Brain microvascular endothelial cell (primary cell): ENCODE measurements at regions not wholly inside any gene's neighbourhood (a gene's known extent, or its start where the extent isn't known, plus 50 kb on each side); places are given as distances from the start of the nearest gene placed in this dataset.

Source experiments
- DNase-seq: peaks from one replicate; pipeline ENCODE4 v3.0.0-alpha.2; 2020
- H3K27ac ChIP-seq: fragments of 250-450 bp; sonication (Bioruptor Pico); 2 replicates; pipeline ENCODE4 v1.5.1; 2020; ENCODE audit warnings: mild to moderate bottlenecking, moderate library complexity
- H3K27me3 ChIP-seq: fragments of 250-450 bp; sonication (Bioruptor Pico); replicated peaks from 2 replicates; pipeline ENCODE4 v1.5.1; 2020; ENCODE audit warnings: mild to moderate bottlenecking
- H3K36me3 ChIP-seq: fragments of 250-450 bp; sonication (Bioruptor Pico); replicated peaks from 2 replicates; pipeline ENCODE4 v1.5.1; 2020; ENCODE audit warnings: mild to moderate bottlenecking
- H3K4me3 ChIP-seq: 2 replicates; pipeline ENCODE4 v1.5.1; 2011; ENCODE audit warnings: low read depth, mild to moderate bottlenecking, control low read depth, low read length, moderate library complexity
- CTCF ChIP-seq: IDR thresholded peaks from 2 replicates; pipeline ENCODE4 v1.5.1; 2011; ENCODE audit warnings: low read depth, mild to moderate bottlenecking, moderate library complexity, low read length, control low read depth, inconsistent platforms; ENCODE audit errors: missing control alignments
- in situ Hi-C: cut with HindIII; loops from 2 replicates; pipeline ENCODE4 v1.10.0; 2017; ENCODE audit warnings: low sequenced_read_pairs, low pct_ligation_motif_present

- Histone ChIP-seq H3K4me3 (no peak overlapping the region), H3K27ac (no peak overlapping the region), H3K36me3 (no peaks in the 10 kb centered on the region), H3K27me3 (no peaks in the 10 kb centered on the region)
- no peak for DNase-seq
- TF ChIP-seq CTCF = no peak
- in situ Hi-C loops = no loop called here
Observed at GRCh38 chr17:71217769-71218168, 903.1 kb upstream of the SOX9 start.

GRCh38 chr17:71224824-71225575 is 895.8 kb upstream of the SOX9 start:
- Histone ChIP-seq H3K36me3 (no peaks in the 10 kb centered on the region), H3K27ac (no peak overlapping the region), H3K4me3 (no peak overlapping the region), H3K27me3 (no peaks in the 10 kb centered on the region)
- no peak for TF ChIP-seq CTCF
- DNase-seq = no peak
- in situ Hi-C loops = no loop called here

GRCh38 chr17:71227841-71228240 is 893.0 kb upstream of the SOX9 start:
- H3K27ac ChIP-seq = no peak overlapping the region
- no peak for DNase-seq
- in situ Hi-C loops = no loop called here
- no peaks in the 10 kb centered on the region for H3K27me3 ChIP-seq
- TF ChIP-seq CTCF = no peak
- H3K4me3 ChIP-seq = no peak overlapping the region
- H3K36me3 ChIP-seq = no peaks in the 10 kb centered on the region

- in situ Hi-C loops = no loop called here
- no peaks in the 10 kb centered on the region for H3K36me3 ChIP-seq
- no peak for DNase-seq
- H3K4me3 ChIP-seq = no peak overlapping the region
- H3K27me3 ChIP-seq = no peaks in the 10 kb centered on the region
- no peak for TF ChIP-seq CTCF
- H3K27ac ChIP-seq = no peak overlapping the region
Observed at GRCh38 chr17:71229070-71229469, 891.8 kb upstream of the SOX9 start.

- H3K27ac ChIP-seq = no peak overlapping the region
- in situ Hi-C loops = no loop called here
- no peak for DNase-seq
- H3K27me3 ChIP-seq = no peaks in the 10 kb centered on the region
- H3K36me3 ChIP-seq = no peaks in the 10 kb centered on the region
- no peak overlapping the region for H3K4me3 ChIP-seq
- no peak for TF ChIP-seq CTCF
Observed at GRCh38 chr17:71232801-71233559, 887.8 kb upstream of the SOX9 start.
